ENCODE measurements at regions not wholly inside any gene's neighbourhood (a gene's known extent, or its start where the extent isn't known, plus 50 kb on each side); places are given as distances from the start of the nearest gene placed in this dataset.

DNA sequence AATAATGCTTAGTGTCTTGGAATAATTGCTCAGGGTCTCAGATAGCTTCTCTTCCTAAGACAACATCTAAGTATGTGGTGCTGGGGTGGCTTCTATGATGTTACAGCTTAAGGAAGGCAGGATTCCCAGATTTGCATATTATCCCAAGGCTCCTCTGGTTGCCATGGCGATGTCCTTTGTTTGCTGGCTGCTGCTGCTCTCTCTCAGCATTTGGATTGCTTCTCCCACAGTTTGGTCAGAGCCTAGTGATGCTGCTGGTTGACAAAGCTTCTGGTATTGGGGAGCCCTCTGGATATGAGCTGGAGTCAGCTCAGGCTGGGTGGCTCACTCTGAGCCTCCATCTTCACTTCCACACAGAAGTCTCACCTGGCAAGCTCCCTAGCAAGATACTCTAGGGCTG lies 56.4 kb upstream of the FBXO33 start:
- TF ChIP-seq, protein P1, sequence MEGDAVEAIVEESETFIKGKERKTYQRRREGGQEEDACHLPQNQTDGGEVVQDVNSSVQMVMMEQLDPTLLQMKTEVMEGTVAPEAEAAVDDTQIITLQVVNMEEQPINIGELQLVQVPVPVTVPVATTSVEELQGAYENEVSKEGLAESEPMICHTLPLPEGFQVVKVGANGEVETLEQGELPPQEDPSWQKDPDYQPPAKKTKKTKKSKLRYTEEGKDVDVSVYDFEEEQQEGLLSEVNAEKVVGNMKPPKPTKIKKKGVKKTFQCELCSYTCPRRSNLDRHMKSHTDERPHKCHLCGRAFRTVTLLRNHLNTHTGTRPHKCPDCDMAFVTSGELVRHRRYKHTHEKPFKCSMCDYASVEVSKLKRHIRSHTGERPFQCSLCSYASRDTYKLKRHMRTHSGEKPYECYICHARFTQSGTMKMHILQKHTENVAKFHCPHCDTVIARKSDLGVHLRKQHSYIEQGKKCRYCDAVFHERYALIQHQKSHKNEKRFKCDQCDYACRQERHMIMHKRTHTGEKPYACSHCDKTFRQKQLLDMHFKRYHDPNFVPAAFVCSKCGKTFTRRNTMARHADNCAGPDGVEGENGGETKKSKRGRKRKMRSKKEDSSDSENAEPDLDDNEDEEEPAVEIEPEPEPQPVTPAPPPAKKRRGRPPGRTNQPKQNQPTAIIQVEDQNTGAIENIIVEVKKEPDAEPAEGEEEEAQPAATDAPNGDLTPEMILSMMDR (IDR thresholded peaks at IDR 0.05), result no peak
- TF ChIP-seq POLR2AphosphoS5 (IDR thresholded peaks at IDR 0.05), result no peak
